Natural killer cell treated with Interleukin-12 subunit alpha and Interleukin-12 subunit beta and Interleukin-15 and Interleukin-18, amount 100 ng/mL, for 72 hours (primary cell): ENCODE measurements at regions not wholly inside any gene's neighbourhood (a gene's known extent, or its start where the extent isn't known, plus 50 kb on each side); places are given as distances from the start of the nearest gene placed in this dataset.
"Not testable (repeated sequence)": the region's sequence is repeated elsewhere in the genome, so short reads cannot be mapped to it uniquely, and the experiment has no call there.

Experiments used
- ATAC-seq, 2 donors: fragments of 150-1000 bp; cut with Tn5 transposase in 1 of 2; sonication (Bioruptor Pico), chemical (Tn5 transposase) in 1 of 2; 2 replicates each; pipeline ENCODE4 v1.10.0; 2021
- DNase-seq: peaks from one replicate; pipeline ENCODE4 v3.0.0; 2022; ENCODE audit warnings: low spot score
- H3K27ac Mint-ChIP-seq, 2 donors: 1 replicate in 1 of 2; 2 replicates in 1 of 2; pipeline ENCODE4 v1.8.0; 2022; ENCODE audit warnings: mixed read lengths in 2 of 2, mild to moderate bottlenecking in 1 of 2, moderate library complexity in 1 of 2
- H3K27me3 Mint-ChIP-seq, 2 donors: 1 replicate in 1 of 2; 2 replicates in 1 of 2; pipeline ENCODE4 v1.8.0; 2022; ENCODE audit warnings: mixed read lengths in 2 of 2
- H3K36me3 Mint-ChIP-seq: one replicate; pipeline ENCODE4 v1.8.0; 2022; ENCODE audit warnings: mixed read lengths
- H3K4me1 Mint-ChIP-seq, 2 donors: 1 replicate in 1 of 2; 2 replicates in 1 of 2; pipeline ENCODE4 v1.8.0; 2022; ENCODE audit warnings: low read depth in 2 of 2, mixed read lengths in 2 of 2, mild to moderate bottlenecking in 1 of 2
- H3K4me3 Mint-ChIP-seq: one replicate; pipeline ENCODE4 v1.8.0; 2022; ENCODE audit warnings: mixed read lengths
- H3K9me3 Mint-ChIP-seq: 2 replicates; pipeline ENCODE4 v1.8.0; 2022; ENCODE audit warnings: mixed read lengths

DNA sequence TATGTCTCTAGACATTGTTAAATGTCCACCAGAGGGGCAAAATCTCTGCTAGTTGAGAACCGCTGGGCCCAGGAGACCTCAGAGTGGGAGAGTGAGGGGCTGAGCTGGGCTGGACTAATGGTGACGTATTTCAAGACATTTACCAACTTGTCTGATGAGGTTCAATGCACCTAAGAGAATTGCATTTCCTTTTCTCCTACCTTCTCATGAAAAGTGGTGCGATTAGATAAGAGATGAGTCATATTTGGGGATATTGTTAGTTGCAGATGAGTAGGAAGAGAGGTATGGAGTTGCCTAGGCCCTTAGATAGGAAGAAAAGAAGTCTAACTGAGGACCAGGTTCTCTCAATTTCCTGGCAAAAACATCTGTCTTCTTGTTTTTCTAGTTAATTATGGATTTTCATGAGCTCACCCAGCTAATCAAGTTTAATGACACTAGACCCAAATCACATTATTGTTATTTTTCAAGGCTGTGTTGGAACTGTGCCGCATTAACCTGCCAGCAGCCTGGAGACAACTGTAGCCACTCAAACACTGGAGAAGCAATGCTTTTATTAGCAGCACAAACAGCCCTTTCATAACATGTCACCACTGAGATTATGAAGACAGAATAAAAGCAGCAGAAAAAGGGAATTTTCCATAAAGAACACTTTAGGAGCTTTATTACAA, 144.2 kb downstream of the PDCD6IP start:
- no peak overlapping the region for H3K27ac Mint-ChIP-seq
- no peak overlapping the region for H3K4me3 Mint-ChIP-seq
- H3K36me3 Mint-ChIP-seq: no peaks in the 10 kb centered on the region
- H3K4me1 Mint-ChIP-seq: peaks cover 9 to 10% of the 10 kb centered on the region in 2 donors
- ATAC-seq (no peak), DNase-seq (no peak)
- H3K9me3 Mint-ChIP-seq: no peaks in the 10 kb centered on the region
- peaks cover 7 to 8% of the 10 kb centered on the region in 2 donors for H3K27me3 Mint-ChIP-seq

DNA sequence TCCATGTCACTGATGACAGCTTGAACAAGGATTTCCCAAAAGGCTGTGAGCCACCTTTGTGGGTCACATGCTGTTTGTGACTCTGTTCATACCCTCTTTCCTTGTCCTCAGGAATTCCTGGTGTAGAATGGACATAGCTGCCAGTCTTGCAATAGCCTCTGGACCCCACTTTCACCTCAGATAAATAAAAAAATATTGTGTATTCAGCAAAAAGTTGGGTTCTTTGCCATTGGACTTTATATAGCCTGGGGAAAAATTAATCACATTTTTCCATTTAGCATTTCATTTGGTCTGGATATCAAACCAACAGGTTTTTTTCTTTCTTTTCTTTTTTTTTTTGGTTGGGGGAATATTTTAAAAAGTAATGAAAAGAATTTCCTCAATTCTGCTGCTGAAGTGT, 144.8 kb downstream of the PDCD6IP start:
- Mint-ChIP-seq H3K4me1 (peaks cover 9 to 10% of the 10 kb centered on the region in 2 donors), H3K9me3 (no peaks in the 10 kb centered on the region), H3K27me3 (peaks cover 5 to 7% of the 10 kb centered on the region in 2 donors), H3K27ac (no peak overlapping the region), H3K36me3 (no peaks in the 10 kb centered on the region), H3K4me3 (no peak overlapping the region)
- ATAC-seq: no peak
- no peak for DNase-seq

GRCh38 chr3:33946612-33947011, 148.2 kb downstream of the PDCD6IP start:
- not testable (repeated sequence) for H3K9me3 Mint-ChIP-seq, H3K4me1 Mint-ChIP-seq, H3K27me3 Mint-ChIP-seq, H3K36me3 Mint-ChIP-seq, DNase-seq, H3K4me3 Mint-ChIP-seq, ATAC-seq, H3K27ac Mint-ChIP-seq

GRCh38 chr3:33947272-33948195, 149.1 kb downstream of the PDCD6IP start:
- ATAC-seq (peak in 1 of 2 donors; percentile 73), DNase-seq (no peak)
- H3K36me3 Mint-ChIP-seq: no peaks in the 10 kb centered on the region
- no peak overlapping the region for H3K4me3 Mint-ChIP-seq
- peaks cover 3 to 7% of the 10 kb centered on the region in 2 donors for H3K27me3 Mint-ChIP-seq
- no peak overlapping the region for H3K27ac Mint-ChIP-seq
- no peaks in the 10 kb centered on the region for H3K9me3 Mint-ChIP-seq
- no peaks in the 10 kb centered on the region for H3K4me1 Mint-ChIP-seq

GRCh38 chr3:33949074-33949473, 150.6 kb downstream of the PDCD6IP start:
- H3K36me3 Mint-ChIP-seq: no peaks in the 10 kb centered on the region
- peaks cover 3 to 7% of the 10 kb centered on the region in 2 donors for H3K27me3 Mint-ChIP-seq
- H3K4me3 Mint-ChIP-seq: no peak overlapping the region

GRCh38 chr3:33954956-33955355, 156.5 kb downstream of the PDCD6IP start:
- Mint-ChIP-seq H3K4me3 (no peak overlapping the region), H3K27me3 (peaks cover 4 to 8% of the 10 kb centered on the region in 2 donors)

More at GRCh38 chr3:33949074-33949473, 150.6 kb downstream of the PDCD6IP start:
- H3K27ac Mint-ChIP-seq: no peak overlapping the region
- no peaks in the 10 kb centered on the region for H3K9me3 Mint-ChIP-seq
- no peaks in the 10 kb centered on the region for H3K4me1 Mint-ChIP-seq
- DNase-seq: no peak
- no peak for ATAC-seq

DNA sequence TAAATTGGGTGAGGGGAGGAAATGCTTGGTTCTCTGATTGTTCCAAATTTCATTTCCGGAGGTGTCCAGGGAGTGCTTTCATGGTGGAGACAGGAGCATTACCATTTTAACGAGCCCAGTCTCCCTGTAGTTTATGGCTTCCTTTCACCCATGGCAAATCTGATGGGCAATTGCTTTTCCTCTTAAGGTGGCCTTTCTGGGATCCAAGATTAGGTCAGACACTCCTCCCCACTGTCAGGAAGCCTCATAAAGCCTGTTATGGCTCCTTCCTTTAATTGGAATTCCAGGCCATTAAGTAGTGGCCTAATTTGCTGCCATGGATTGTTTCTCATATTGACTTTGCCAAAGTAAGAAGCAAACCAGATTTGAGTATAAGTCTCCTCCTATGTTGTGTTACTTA, 157.8 kb downstream of the PDCD6IP start:
- peaks cover 4 to 8% of the 10 kb centered on the region in 2 donors for H3K27me3 Mint-ChIP-seq
- no peak overlapping the region for H3K4me3 Mint-ChIP-seq
- DNase-seq (no peak), ATAC-seq (no peak)
- H3K9me3 Mint-ChIP-seq: no peaks in the 10 kb centered on the region
- no peaks in the 10 kb centered on the region for H3K4me1 Mint-ChIP-seq
- no peak overlapping the region for H3K27ac Mint-ChIP-seq
- no peaks in the 10 kb centered on the region for H3K36me3 Mint-ChIP-seq

More at GRCh38 chr3:33954956-33955355, 156.5 kb downstream of the PDCD6IP start:
- no peak for DNase-seq
- no peaks in the 10 kb centered on the region for H3K4me1 Mint-ChIP-seq
- ATAC-seq: no peak
- H3K36me3 Mint-ChIP-seq: no peaks in the 10 kb centered on the region
- H3K27ac Mint-ChIP-seq: no peak overlapping the region
- H3K9me3 Mint-ChIP-seq: no peaks in the 10 kb centered on the region

- no peak for ATAC-seq
- H3K36me3 Mint-ChIP-seq: no peaks in the 10 kb centered on the region
- no peaks in the 10 kb centered on the region for H3K4me1 Mint-ChIP-seq
- no peak for DNase-seq
- H3K9me3 Mint-ChIP-seq: no peaks in the 10 kb centered on the region
- no peak overlapping the region for H3K4me3 Mint-ChIP-seq
- peaks cover 4 to 8% of the 10 kb centered on the region in 2 donors for H3K27me3 Mint-ChIP-seq
- H3K27ac Mint-ChIP-seq: no peak overlapping the region
These were observed 158.3 kb downstream of the PDCD6IP start for GRCh38 chr3:33956776-33957175.

DNA sequence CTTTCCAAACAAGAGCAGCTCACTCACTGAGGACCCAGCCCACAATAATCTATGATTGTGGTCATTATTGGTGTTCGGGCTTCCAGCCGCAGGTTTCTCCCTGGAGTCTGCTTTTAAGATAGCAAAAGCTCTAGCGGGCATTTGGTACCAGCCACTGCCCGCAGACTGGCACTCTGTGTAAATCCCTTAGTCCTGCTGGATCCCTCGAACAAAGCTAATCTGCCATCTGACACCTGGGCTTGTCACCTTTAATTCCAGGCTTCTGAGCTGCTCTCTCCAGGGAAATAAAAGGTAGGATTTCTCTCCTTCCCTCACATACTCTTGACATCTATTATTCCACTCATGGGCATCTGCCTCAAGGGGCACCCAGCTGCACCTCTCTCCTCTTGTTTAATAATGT, 158.7 kb downstream of the PDCD6IP start:
- DNase-seq (no peak), ATAC-seq (peak in 1 of 2 donors; percentile 20)
- H3K27me3 Mint-ChIP-seq: peaks cover 4 to 8% of the 10 kb centered on the region in 2 donors
- no peaks in the 10 kb centered on the region for H3K4me1 Mint-ChIP-seq
- H3K27ac Mint-ChIP-seq: no peak overlapping the region
- H3K9me3 Mint-ChIP-seq: no peaks in the 10 kb centered on the region
- H3K36me3 Mint-ChIP-seq: no peaks in the 10 kb centered on the region
- no peak overlapping the region for H3K4me3 Mint-ChIP-seq

DNA sequence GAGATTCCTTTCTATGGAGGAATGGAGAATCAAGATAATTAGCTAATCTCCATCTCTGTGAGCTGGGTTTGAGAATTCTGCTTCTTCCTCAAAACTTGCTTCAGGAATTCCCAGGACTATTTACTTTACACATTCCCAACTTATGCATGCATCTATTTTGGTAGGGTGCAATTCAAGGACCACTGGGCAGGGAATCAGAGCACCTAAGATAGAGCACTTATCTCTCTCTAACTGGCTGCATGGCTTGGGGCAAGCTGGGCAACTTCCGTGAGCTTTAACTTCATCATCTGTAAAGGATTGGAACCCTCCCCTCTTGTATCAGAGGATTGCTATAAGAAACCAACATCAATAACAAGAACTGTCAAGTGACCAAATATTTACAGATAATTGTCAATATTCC, 160.2 kb downstream of the PDCD6IP start:
- H3K4me3 Mint-ChIP-seq: no peak overlapping the region
- H3K9me3 Mint-ChIP-seq: no peaks in the 10 kb centered on the region
- no peaks in the 10 kb centered on the region for H3K4me1 Mint-ChIP-seq
- no peak for DNase-seq
- H3K36me3 Mint-ChIP-seq: no peaks in the 10 kb centered on the region
- H3K27ac Mint-ChIP-seq: no peak overlapping the region
- H3K27me3 Mint-ChIP-seq: peaks cover 4 to 8% of the 10 kb centered on the region in 2 donors
- no peak for ATAC-seq

- Mint-ChIP-seq H3K9me3 (peaks cover under 1% of the 10 kb centered on the region), H3K27me3 (peaks cover 4 to 11% of the 10 kb centered on the region in 2 donors), H3K4me3 (no peak overlapping the region), H3K4me1 (no peaks in the 10 kb centered on the region), H3K27ac (no peak overlapping the region), H3K36me3 (peaks cover under 1% of the 10 kb centered on the region)
- DNase-seq (no peak), ATAC-seq (no peak)
These were observed 164.0 kb downstream of the PDCD6IP start for GRCh38 chr3:33962396-33962795.

DNA sequence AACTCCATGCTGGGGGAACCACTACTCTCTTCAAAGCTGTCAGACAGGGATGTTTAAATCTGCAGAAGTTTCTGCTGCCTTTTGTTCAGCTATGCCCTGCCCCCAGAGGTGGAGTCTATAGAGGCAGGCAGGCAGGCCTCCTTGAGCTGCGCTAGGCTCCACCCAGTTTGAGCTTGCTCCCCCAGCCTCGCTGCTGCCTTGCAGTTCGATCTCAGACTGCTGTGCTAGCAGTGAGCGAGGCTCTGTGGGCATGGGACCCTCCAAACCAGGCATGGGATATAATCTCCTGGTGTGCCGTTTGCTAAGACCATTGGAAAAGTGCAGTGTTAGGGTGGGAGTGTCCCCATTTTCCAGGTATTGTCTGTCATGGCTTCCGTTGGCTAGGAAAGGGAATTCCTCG, 171.8 kb downstream of the PDCD6IP start:
- not testable (repeated sequence) for H3K27ac Mint-ChIP-seq, H3K4me3 Mint-ChIP-seq, H3K4me1 Mint-ChIP-seq, ATAC-seq, H3K9me3 Mint-ChIP-seq, DNase-seq
- peaks cover 19% of the 10 kb centered on the region for H3K36me3 Mint-ChIP-seq
- peaks cover 8 to 46% of the 10 kb centered on the region in 2 donors for H3K27me3 Mint-ChIP-seq

DNA sequence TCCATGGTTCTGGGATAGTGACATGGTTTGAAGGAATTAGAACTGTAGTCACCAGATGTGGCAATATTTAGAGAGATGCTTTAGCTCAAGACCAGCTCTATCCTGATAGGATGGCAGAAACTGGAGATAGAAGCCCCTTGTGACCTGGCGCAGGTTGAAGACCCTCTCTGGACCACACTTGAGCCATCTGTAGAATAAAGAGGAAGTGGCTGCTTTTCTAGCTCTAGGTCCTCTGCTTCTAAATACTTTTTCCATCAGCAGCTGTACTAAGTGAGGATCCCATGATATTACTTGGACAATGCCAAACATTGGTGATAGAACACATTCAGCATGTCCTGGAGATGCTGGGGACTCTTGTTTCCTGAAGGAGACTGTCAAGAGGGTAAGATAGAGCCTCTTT, 172.6 kb downstream of the PDCD6IP start:
- peaks cover 6 to 10% of the 10 kb centered on the region in 2 donors for H3K4me1 Mint-ChIP-seq
- peaks cover 8 to 46% of the 10 kb centered on the region in 2 donors for H3K27me3 Mint-ChIP-seq
- ATAC-seq: no peak
- H3K36me3 Mint-ChIP-seq: peaks cover 19% of the 10 kb centered on the region
- no peak for DNase-seq
- H3K4me3 Mint-ChIP-seq: no peak overlapping the region
- H3K27ac Mint-ChIP-seq: no peak overlapping the region
- H3K9me3 Mint-ChIP-seq: peaks cover 7% of the 10 kb centered on the region

GRCh38 chr3:33975463-33975862, 177.0 kb downstream of the PDCD6IP start:
- Mint-ChIP-seq H3K36me3 (peaks cover 7% of the 10 kb centered on the region), H3K4me1 (peaks cover 6 to 10% of the 10 kb centered on the region in 2 donors), H3K9me3 (no peaks in the 10 kb centered on the region), H3K27me3 (peaks cover 4 to 20% of the 10 kb centered on the region in 2 donors), H3K27ac (no peak overlapping the region), H3K4me3 (no peak overlapping the region)
- no peak for ATAC-seq
- DNase-seq: no peak
